Embryonic facial prominence (tissue), 1 donor: ENCODE measurements at regions not wholly inside any gene's neighbourhood (a gene's known extent, or its start where the extent isn't known, plus 50 kb on each side); places are given as distances from the start of the nearest gene placed in this dataset.

Source experiments
- DNase-seq: peaks from one replicate; pipeline ENCODE4 v3.0.0-alpha.2; 2016; ENCODE audit errors: extremely low spot score

GRCh38 chr13:54859827-54860226, 1831.2 kb downstream of the OLFM4 start:
- no peak for DNase-seq

DNA sequence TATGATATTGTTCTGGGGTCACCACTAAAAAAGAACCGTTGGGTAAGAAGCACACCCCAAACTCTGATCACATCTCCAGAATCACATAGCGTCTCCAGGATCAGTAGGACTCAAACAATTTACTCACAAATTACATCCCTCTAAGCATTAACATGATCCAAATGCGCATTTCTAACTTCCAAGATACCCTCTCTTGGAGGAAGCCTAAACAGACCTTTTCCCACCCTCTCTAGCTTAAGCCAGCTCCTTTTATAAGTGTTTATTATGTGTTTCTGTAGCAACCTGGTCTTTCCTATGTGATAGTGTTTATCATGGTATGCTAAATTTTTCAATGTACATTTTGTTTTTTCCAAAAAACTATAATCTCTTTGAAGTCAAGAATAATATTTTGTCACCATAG, 1846.5 kb downstream of the OLFM4 start:
- no peak for DNase-seq

DNA sequence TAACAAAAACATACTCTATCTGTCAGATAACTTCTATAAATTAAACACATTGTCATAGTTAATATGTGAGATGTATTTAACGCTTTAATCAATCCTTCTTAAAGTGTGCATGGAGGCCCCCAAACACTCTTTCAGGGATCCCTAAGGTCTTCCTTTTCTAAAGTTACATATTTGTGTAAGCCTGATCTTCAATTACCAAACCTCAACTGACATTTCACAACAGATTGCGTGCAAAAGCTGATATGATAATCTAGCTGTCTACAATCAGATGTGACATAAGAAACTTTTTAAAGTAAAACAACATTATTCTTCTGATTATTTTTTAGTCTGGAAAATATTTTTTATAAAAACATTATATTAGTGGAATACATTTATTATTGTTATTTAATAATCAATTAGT, 1850.4 kb downstream of the OLFM4 start:
- DNase-seq = no peak

DNA sequence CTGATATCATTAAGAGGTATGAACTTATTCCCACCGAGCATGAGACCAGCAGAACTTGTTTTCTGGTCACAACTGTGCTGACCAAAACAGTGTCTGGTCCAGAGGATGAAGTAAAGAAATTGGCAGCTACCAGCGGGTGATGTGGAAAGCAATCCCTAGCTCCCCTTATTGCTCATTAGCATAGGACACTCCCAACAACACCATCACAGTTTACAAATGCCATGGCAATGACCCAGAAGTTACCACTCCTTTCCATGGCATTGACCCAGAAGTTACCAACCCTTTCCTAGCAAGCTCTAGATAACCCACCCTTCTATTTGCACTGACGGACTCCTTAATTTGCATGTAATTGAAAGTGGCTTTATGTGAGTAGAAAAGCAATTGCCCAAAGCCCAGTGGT, 1856.1 kb downstream of the OLFM4 start:
- no peak for DNase-seq

DNA sequence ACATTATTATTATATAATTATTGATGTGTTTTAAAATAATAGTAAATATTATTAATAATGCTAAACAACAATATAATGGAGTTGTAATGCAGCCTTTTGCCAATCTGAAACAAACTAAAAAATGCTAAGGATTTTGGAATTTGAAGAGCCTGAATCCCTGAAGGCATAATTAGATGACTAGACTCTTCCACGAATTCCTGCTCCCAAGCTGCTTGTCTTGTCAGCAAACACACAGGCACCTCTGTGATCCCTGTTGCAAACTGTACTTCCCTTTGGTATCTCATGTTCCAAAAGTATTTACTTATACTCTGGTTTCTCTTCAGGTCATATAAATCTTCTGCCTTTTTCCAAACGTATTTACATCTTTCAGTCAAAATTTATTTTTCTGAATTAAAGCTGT, 1862.4 kb downstream of the OLFM4 start:
- no peak for DNase-seq

DNA sequence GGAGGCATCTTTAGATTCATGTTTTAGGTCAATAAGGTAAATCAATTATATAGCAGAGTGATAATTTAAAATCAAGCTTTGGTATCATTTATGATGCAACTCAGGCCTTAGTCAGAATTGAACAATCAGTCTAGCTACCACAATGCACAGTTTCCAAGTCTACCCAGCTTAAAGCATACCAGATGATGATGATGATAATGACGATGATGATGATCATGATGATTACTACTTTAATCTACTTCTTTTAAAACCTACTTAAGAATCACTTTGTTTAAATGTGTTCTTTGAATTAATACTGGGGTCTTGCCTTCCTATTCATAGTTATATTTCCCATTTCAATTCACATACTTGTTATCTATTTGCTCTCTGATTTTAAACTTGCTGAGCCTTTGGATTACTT, 1872.7 kb downstream of the OLFM4 start:
- DNase-seq = no peak

DNA sequence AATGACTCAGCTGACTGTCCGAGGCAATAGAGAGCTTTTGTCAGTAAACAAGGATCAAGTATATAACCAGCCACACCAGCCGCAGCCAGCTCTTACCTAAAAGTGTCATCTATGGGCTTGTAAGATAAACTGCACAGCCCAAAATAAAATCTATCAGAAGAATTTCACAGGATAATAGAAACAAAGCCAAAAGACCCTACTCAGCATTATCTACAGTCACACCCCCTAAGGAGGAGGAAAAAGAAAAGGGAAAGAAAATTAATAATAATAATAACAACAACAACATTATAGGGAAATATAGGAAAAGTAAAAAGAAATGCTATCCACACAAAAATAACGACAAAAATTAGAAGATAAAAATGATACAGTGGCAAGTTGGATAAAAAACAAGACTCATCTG, 1883.8 kb downstream of the OLFM4 start:
- no peak for DNase-seq

GRCh38 chr13:54913668-54914067, 1885.1 kb downstream of the OLFM4 start:
- DNase-seq = no peak

- DNase-seq = no peak
Measured at GRCh38 chr13:54927538-54927937, 1898.9 kb downstream of the OLFM4 start.

GRCh38 chr13:54928071-54928470, 1899.5 kb downstream of the OLFM4 start:
- no peak for DNase-seq

DNA sequence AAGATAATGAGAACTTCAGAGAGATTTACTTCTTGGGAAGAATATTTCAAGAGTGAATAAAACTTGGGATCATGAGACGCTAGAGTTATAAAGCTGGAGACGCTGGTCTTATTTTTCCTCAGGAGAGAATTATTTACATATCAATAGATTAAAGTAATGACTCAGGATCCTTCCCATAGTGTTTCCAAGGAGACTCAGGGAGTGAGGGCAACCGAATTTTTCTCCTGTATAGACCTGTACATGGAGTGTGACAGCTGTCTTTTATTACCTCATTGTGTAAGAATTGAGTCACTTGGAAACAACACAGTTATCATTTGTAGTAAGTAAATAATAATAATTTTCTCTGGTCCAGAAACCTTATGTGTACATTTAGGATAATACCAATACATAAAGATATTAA, 1905.5 kb downstream of the OLFM4 start:
- no peak for DNase-seq

DNA sequence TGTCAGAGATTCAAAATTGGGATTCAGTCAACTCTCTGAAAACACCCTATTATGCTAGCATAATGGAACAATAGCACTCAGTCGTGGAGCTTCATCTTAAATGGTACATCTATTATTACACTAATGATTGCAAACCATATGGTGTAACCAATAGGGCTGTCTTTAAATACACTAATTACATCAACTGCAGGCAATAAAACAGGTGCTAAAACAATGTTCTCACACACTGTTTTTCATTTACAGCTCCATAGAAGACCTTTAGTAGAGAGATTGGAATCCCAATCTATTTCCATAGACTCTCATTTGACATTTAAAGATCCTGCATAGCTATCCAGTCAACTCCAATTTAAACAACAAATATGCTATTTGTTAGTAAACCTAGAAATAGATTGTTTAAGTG, 1917.4 kb downstream of the OLFM4 start:
- no peak for DNase-seq

GRCh38 chr13:54949735-54950134, 1921.1 kb downstream of the OLFM4 start:
- no peak for DNase-seq

GRCh38 chr13:54950546-54950945, 1921.9 kb downstream of the OLFM4 start:
- DNase-seq = no peak

GRCh38 chr13:54953786-54954185, 1925.2 kb downstream of the OLFM4 start:
- no peak for DNase-seq

- no peak for DNase-seq
Measured at GRCh38 chr13:54958781-54959180, 1930.2 kb downstream of the OLFM4 start.

GRCh38 chr13:54965881-54966280, 1937.3 kb downstream of the OLFM4 start:
- DNase-seq = no peak

DNA sequence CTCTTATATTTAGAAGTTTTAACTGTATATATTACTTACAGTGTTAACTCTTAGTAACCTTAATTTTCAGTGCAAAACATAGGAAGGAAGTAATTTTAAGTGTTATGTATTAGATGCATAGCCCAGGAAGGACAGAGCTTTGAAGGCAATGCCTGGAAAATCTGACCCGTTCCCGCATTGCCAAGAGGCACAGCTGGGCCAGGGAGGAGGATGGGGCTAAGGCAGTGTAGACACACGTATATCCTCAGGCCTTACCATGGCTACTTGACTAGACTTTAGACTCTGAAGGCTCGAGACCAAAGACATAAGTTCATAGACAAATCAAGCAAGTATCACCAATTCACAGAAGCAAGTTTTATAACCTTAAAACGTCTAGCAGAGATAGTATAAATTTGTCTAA, 1944.2 kb downstream of the OLFM4 start:
- DNase-seq = no peak

DNA sequence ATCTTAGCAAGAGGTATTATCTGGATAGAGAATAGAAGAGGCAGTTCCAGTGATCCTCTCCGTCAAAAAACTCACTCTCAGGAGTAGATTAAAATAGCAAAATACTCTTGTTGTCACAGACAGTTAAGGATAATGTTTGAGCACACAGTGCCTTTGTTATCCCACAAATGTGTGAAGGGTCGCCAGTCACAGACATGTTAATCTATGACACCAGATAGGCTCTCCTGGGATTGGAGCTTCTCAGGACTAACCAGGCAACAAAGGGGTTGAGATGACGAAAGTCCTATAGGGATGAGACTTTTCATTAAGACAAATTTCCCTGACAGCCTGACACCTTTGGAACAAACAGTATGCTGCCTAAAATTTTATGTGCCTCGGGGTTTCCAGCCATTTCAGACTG, 1947.1 kb downstream of the OLFM4 start:
- no peak for DNase-seq

DNA sequence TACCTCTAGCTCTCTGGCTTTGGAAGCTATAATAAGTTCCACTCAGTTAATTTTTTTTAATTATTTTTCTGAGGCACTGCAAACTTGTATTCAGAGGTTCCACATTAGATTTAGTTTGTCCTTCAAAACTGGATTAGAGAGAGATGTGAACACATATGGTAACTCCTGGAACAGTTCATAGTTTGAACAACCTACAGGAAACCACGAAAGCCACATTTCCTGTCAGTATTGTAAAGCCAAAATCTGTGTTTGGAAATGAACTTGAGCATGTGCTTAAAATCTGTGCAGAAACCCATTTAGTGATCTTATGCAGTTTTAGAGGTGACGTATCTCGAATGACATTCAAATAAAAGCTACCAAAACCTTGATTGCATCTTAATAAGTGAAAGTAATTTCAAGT, 1952.0 kb downstream of the OLFM4 start:
- no peak for DNase-seq

DNA sequence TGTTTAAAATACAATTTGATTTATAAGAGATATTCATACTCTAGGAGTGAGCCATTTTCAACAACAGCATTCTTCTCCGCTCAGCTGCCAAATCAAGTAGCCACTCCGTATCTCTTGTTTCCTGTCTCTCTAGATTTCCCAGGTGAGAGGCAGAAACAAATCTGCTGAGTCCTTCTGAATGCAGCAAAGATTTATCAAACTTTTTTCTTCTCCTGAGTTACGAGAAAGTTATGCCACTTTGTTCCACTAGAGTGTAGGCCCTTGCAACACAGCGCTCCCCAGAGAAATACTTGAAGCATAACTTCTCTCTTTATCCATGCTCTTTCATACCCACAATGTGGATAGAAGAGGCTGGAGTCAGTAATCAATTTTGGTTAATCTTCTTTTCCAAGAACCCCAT, 1960.8 kb downstream of the OLFM4 start:
- no peak for DNase-seq

DNA sequence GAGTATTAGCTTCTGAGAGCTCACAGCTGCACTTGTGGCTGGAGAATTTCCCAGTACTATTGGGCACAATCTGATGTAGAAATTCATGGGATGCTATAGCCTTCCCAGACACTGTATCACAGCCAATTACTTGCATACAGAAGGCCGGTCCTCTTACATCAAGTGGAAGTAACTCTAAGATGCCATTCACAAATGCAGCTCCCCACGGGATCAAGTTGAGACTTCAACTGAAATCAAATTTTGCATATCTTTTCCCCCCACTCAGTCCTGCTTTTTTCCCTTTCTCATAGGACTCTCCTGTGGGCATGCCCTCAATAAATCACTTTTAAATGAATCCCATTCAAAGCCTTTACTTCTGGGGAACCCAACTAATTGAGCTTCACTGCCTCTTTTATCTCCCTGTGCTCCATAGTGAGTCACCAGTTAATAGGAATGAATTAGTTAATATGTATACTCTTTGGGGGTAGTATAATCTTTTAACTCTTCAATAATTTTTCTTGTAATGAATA, 1970.8 kb downstream of the OLFM4 start:
- no peak for DNase-seq

GRCh38 chr13:55000043-55000442, 1971.4 kb downstream of the OLFM4 start:
- DNase-seq = no peak

GRCh38 chr13:55000844-55001243, 1972.2 kb downstream of the OLFM4 start:
- DNase-seq = no peak

GRCh38 chr13:55001881-55002280, 1973.3 kb downstream of the OLFM4 start:
- DNase-seq = no peak
